K562 (cell line): ENCODE measurements at regions not wholly inside any gene's neighbourhood (a gene's known extent, or its start where the extent isn't known, plus 50 kb on each side); places are given as distances from the start of the nearest gene placed in this dataset.

Experiments
- ATAC-seq: fragments of 200-7000 bp; cut with Tn5 transposase; 3 replicates; pipeline ENCODE4 v1.9.1; 2020; ENCODE audit warnings: moderate library complexity
- BruUV-seq: library from RNA; stranded (reverse); fragments of 400-500 nt; replicated peaks from 2 replicates; lab custom pipeline; 2021; lab: Mats Ljungman, UMichigan
- CTCF ChIA-PET: fragments of 300-600 bp; formaldehyde crosslinking; extraction: SDS; loops from one replicate; lab custom pipeline; 2021; ENCODE audit warnings: low intra/inter-chr PET ratio; lab: Yijun Ruan, JAX
- POLR2A ChIA-PET: fragments of 300-600, 350-650 bp; sonication (Branson Sonifier 250); formaldehyde crosslinking; extraction: SDS; loops from one replicate; lab custom pipeline; 2021; ENCODE audit warnings: antibody characterized with exemption, inconsistent platforms; lab: Yijun Ruan, JAX
- DNase-seq, 4 experiments: peaks; one replicate each; pipeline versions ENCODE4 v3.0.0 to v3.0.0-alpha.2; 2011 to 2018; ENCODE audit warnings: low spot score in 3 of 4, mixed read lengths in 3 of 4; ENCODE audit errors: extremely low read depth in 1 of 4
- FAIRE-seq: peaks from 2 replicates; lab custom pipeline; 2011; peaks lifted over from hg19 to GRCh38; lab: Jason Lieb, UNC
- H2AFZ ChIP-seq: 2 replicates; pipeline ENCODE4 v1.6.0; 2011; ENCODE audit warnings: low read depth, low read length, control low read depth, inconsistent platforms
- H3K27ac ChIP-seq: fragments of 200-600 bp; 3 replicates; pipeline ENCODE4 v1.8.0; 2011; ENCODE audit warnings: low read depth, mild to moderate bottlenecking, control low read depth, inconsistent platforms, low read length, moderate library complexity, mixed read lengths; ENCODE audit errors: extremely low read depth
- H3K27me3 ChIP-seq, 2 experiments: fragments of 300-600 bp in 1 of 2; 2 replicates in 1 of 2; 3 replicates in 1 of 2; pipeline versions ENCODE4 v1.6.0 to v1.8.0; 2011; ENCODE audit warnings: inconsistent platforms in 2 of 2, low read length in 2 of 2, mild to moderate bottlenecking in 1 of 2, mixed read lengths in 1 of 2, moderate library complexity in 1 of 2; ENCODE audit not compliant: control insufficient read depth in 2 of 2, insufficient read depth in 2 of 2
- H3K36me3 ChIP-seq: fragments of 300-600 bp; 3 replicates; pipeline ENCODE4 v1.8.0; 2011; ENCODE audit warnings: mild to moderate bottlenecking, low read length, inconsistent platforms; ENCODE audit not compliant: control insufficient read depth, insufficient read depth
- H3K4me1 ChIP-seq, 2 experiments: fragments of 200-600 bp in 1 of 2; replicated peaks in 1 of 2; 2 replicates in 1 of 2; 3 replicates in 1 of 2; pipeline versions ENCODE4 v1.5.1 to v1.8.0; 2011; ENCODE audit warnings: inconsistent platforms in 2 of 2, low read length in 2 of 2, mild to moderate bottlenecking in 1 of 2, mixed read lengths in 1 of 2, moderate library complexity in 1 of 2; ENCODE audit not compliant: control insufficient read depth in 2 of 2, insufficient read depth in 2 of 2
- H3K4me2 ChIP-seq: 2 replicates; pipeline ENCODE4 v1.6.1; 2011; ENCODE audit warnings: low read length, control low read depth, inconsistent platforms, mixed read lengths; ENCODE audit not compliant: insufficient read depth
- H3K4me3 ChIP-seq: fragments of 200-600 bp; sonication (generic), shearing (Covaris generic); 2 replicates; pipeline ENCODE4 v1.5.1; 2016; ENCODE audit warnings: control low read depth, inconsistent platforms
- H3K79me2 ChIP-seq: fragments of 200-600 bp; 3 replicates; pipeline ENCODE4 v1.8.0; 2011; ENCODE audit warnings: low read length, inconsistent platforms; ENCODE audit not compliant: control insufficient read depth, insufficient read depth
- H3K9ac ChIP-seq, 2 experiments: 2 replicates each; pipeline versions ENCODE4 v1.6.0 to v1.6.1; 2011; ENCODE audit warnings: low read depth in 2 of 2, low read length in 2 of 2, control low read depth in 1 of 2, inconsistent platforms in 1 of 2, mild to moderate bottlenecking in 1 of 2, mixed read lengths in 1 of 2; ENCODE audit not compliant: insufficient read depth in 1 of 2
- H3K9me1 ChIP-seq: one replicate; pipeline ENCODE4 v1.6.0; 2011; ENCODE audit warnings: inconsistent platforms, mild to moderate bottlenecking, low read length, moderate library complexity; ENCODE audit not compliant: control insufficient read depth, insufficient read depth
- H3K9me3 ChIP-seq: replicated peaks from 2 replicates; pipeline ENCODE4 v1.5.1; 2011; ENCODE audit warnings: low read depth, low read length, inconsistent platforms; ENCODE audit not compliant: control insufficient read depth, insufficient read depth
- H4K20me1 ChIP-seq: replicated peaks from 2 replicates; pipeline ENCODE4 v1.6.1; 2011; ENCODE audit warnings: low read length, inconsistent platforms, mixed read lengths; ENCODE audit not compliant: control insufficient read depth, insufficient read depth
- ADNP ChIP-seq: fragments of 200-800 bp; sonication (Bioruptor generic); IDR thresholded peaks from 2 replicates; pipeline ENCODE4 v1.6.1; 2016; ENCODE audit warnings: missing genetic modification characterization, missing compliant biosample characterization
- CHD4 ChIP-seq: fragments of 200-600 bp; sonication (generic); IDR thresholded peaks from 3 replicates; pipeline ENCODE4 v1.6.1; 2012; ENCODE audit warnings: low read depth, mild to moderate bottlenecking, mixed read lengths, low read length, inconsistent platforms; ENCODE audit not compliant: insufficient read depth, insufficient replicate concordance, poor library complexity, severe bottlenecking
- E2F3 ChIP-seq: fragments of 250-450 bp; sonication (Bioruptor Pico); IDR thresholded peaks from 2 replicates; pipeline ENCODE4 v1.4.0; 2020; ENCODE audit warnings: mild to moderate bottlenecking
- E2F8 ChIP-seq: fragments of 450-650 bp; IDR thresholded peaks from 2 replicates; pipeline ENCODE4 v1.7.1; 2018; ENCODE audit warnings: mild to moderate bottlenecking, low read depth; ENCODE audit not compliant: partially characterized antibody
- ESRRB ChIP-seq: fragments of 250-450 bp; sonication (Bioruptor Pico); IDR thresholded peaks from 2 replicates; pipeline ENCODE4 v1.5.0; 2020; ENCODE audit warnings: mild to moderate bottlenecking, moderate library complexity, borderline replicate concordance
- HNRNPK ChIP-seq: fragments of 200-400 bp; formaldehyde crosslinking; IDR thresholded peaks from one replicate; pipeline ENCODE4 v1.6.1; 2018; ENCODE audit warnings: mild to moderate bottlenecking, low read depth, low read length; ENCODE audit not compliant: poor library complexity, severe bottlenecking
- HOMEZ ChIP-seq: fragments of 250-450 bp; sonication (Bioruptor Pico); IDR thresholded peaks from 2 replicates; pipeline ENCODE4 v1.4.0; 2020; ENCODE audit warnings: mild to moderate bottlenecking, moderate library complexity
- LARP7 ChIP-seq: fragments of 450-650 bp; IDR thresholded peaks from 2 replicates; pipeline ENCODE4 v1.6.1; 2016
- LEF1 ChIP-seq: fragments of 450-650 bp; IDR thresholded peaks from 2 replicates; pipeline ENCODE4 v1.6.1; 2016; ENCODE audit warnings: mild to moderate bottlenecking
- MCM5 ChIP-seq: fragments of 450-650 bp; IDR thresholded peaks from 2 replicates; pipeline ENCODE4 v1.6.1; 2016; ENCODE audit warnings: low read depth
- NR4A1 ChIP-seq, 2 experiments: fragments of 250-450 bp in 1 of 2; fragments of 450-650 bp in 1 of 2; sonication (Bioruptor Pico) in 1 of 2; IDR thresholded peaks; 2 replicates each; pipeline versions ENCODE4 v1.4.0 to v1.6.1; 2016 to 2020; ENCODE audit warnings: mild to moderate bottlenecking in 2 of 2, missing compliant biosample characterization in 1 of 2, missing genetic modification characterization in 1 of 2, moderate library complexity in 1 of 2
- SFPQ ChIP-seq: fragments of 200-400 bp; formaldehyde crosslinking; IDR thresholded peaks from 2 replicates; pipeline ENCODE4 v1.6.1; 2017; ENCODE audit warnings: mild to moderate bottlenecking, low read depth, low read length, moderate library complexity
- SMARCA4 ChIP-seq: fragments of 450-650 bp; IDR thresholded peaks from 2 replicates; pipeline ENCODE4 v1.6.1; 2016
- SP1 ChIP-seq: sonication (generic); formaldehyde crosslinking; IDR thresholded peaks from 2 replicates; pipeline ENCODE4 v1.8.1; 2022; ENCODE audit warnings: mild to moderate bottlenecking, missing genetic modification reagents
- TCFL5 ChIP-seq: fragments of 250-450 bp; sonication (Bioruptor Pico); conservative IDR thresholded peaks from 2 replicates; pipeline ENCODE4 v1.6.1; 2021; ENCODE audit warnings: mild to moderate bottlenecking, moderate library complexity, matching md5 sums
- ZBED1 ChIP-seq: IDR thresholded peaks from 2 replicates; pipeline ENCODE4 v1.6.1; 2014
- ZBTB7A ChIP-seq: IDR thresholded peaks from 2 replicates; pipeline ENCODE4 v1.6.1; 2011; ENCODE audit warnings: low read depth, mild to moderate bottlenecking, low read length, moderate library complexity, borderline replicate concordance; ENCODE audit not compliant: control insufficient read depth
- ZNF134 ChIP-seq: fragments of 250-450 bp; sonication (Bioruptor Pico); conservative IDR thresholded peaks from 2 replicates; pipeline ENCODE4 v1.4.0; 2020
- ZNF184 ChIP-seq: sonication (generic); formaldehyde crosslinking; IDR thresholded peaks from 2 replicates; pipeline ENCODE4 v1.5.0; 2020; ENCODE audit warnings: missing genetic modification reagents
- WGBS: fragments of 100-300 bp; shearing (Covaris generic); methylation state at CpG from one replicate; pipeline ENCODE4 v1.1.6; 2016; ENCODE audit warnings: low coverage, mixed read lengths; ENCODE audit not compliant: insufficient coverage; ENCODE audit errors: missing lambda C conversion rate; 5-methylcytosine and 5-hydroxymethylcytosine counted together
- in situ Hi-C: fragments of 300-500 bp; cut with MboI; formaldehyde crosslinking; loops from 4 replicates; pipeline ENCODE4 v1.15.0; 2018; ENCODE audit warnings: inconsistent platforms, mixed read lengths
- intact Hi-C: fragments of 100-400 bp; cut with micrococcal nuclease; formaldehyde crosslinking; loops from 2 replicates; pipeline ENCODE4 v1.14.2; 2022

- no peaks in the 10 kb centered on the region for H4K20me1 ChIP-seq
- H3K27ac ChIP-seq: no peak overlapping the region
- FAIRE-seq: no peak
- no peak overlapping the region for H3K4me3 ChIP-seq
- no peak overlapping the region for H3K4me2 ChIP-seq
- intact Hi-C loops: no loop called here
- ChIA-PET POLR2A (no interaction called here), CTCF (no interaction called here)
- no peak overlapping the region for H3K9ac ChIP-seq
- no peak for ATAC-seq
- in situ Hi-C loops: no loop called here
- WGBS: 0% methylated on average over 2 of the region's 2 CpGs
- no peaks in the 10 kb centered on the region; the same call in 1 of the 2 replicates for H3K9me3 ChIP-seq
- DNase-seq: no peak
- no peaks in the 10 kb centered on the region for H3K9me1 ChIP-seq
- no peaks in the 10 kb centered on the region for H3K27me3 ChIP-seq
- H3K4me1 ChIP-seq: no peaks in the 10 kb centered on the region
- no peaks in the 10 kb centered on the region for H3K79me2 ChIP-seq
- no peaks in the 10 kb centered on the region for H3K36me3 ChIP-seq
- no TSS peak for BruUV-seq
- no peak overlapping the region for H2AFZ ChIP-seq
- TF ChIP-seq ZNF134 (CRISPR knock-in tag): no peak
- TF ChIP-seq CHD4: no peak
- no peak for TF ChIP-seq ZNF184 (CRISPR knock-in tag)
- TF ChIP-seq LARP7: no peak
- no peak for TF ChIP-seq E2F8
- no peak for TF ChIP-seq SP1 (CRISPR knock-in tag)
- TF ChIP-seq NR4A1 (CRISPR knock-in tag; IDR thresholded peaks at IDR 0.05): no peak
- no peak for TF ChIP-seq NR4A1 (tag; IDR thresholded peaks at IDR 0.05)
- TF ChIP-seq HOMEZ (CRISPR knock-in tag): no peak
- no peak for TF ChIP-seq MCM5
- no peak for TF ChIP-seq SMARCA4
- no peak for TF ChIP-seq HNRNPK
- no peak for TF ChIP-seq ZBTB7A
- TF ChIP-seq ADNP (tag): no peak
- TF ChIP-seq ESRRB: no peak
- TF ChIP-seq LEF1: no peak
- TF ChIP-seq ZBED1: no peak
- TF ChIP-seq TCFL5 (CRISPR knock-in tag): no peak
- TF ChIP-seq E2F3 (CRISPR knock-in tag): no peak
- TF ChIP-seq SFPQ: no peak
These were observed 370.2 kb upstream of the BRINP1 start for GRCh38 chr9:119739476-119739875.
